ENCODE measurements at regions not wholly inside any gene's neighbourhood (a gene's known extent, or its start where the extent isn't known, plus 50 kb on each side); places are given as distances from the start of the nearest gene placed in this dataset.

- Histone ChIP-seq H3K4me3 (ENCODE audit: low read length) (no peak overlapping the region), H3K27me3 (ENCODE audit: control insufficient read depth in 2 of 2, insufficient read depth in 2 of 2, low read length in 2 of 2) (no peaks in the 10 kb centered on the region), H3K27ac (ENCODE audit: low read depth, low read length) (no peak overlapping the region), H3K36me3 (ENCODE audit: control insufficient read depth in 2 of 3, insufficient read depth in 3 of 3, low read length in 3 of 3) (no peaks in the 10 kb centered on the region), H3K9me3 (ENCODE audit: control insufficient read depth in 2 of 3, low read length in 3 of 3) (no peaks in the 10 kb centered on the region), H3K4me1 (ENCODE audit: control insufficient read depth in 2 of 2, insufficient read depth in 2 of 2, low read length in 2 of 2) (no peaks in the 10 kb centered on the region)
- Mint-ChIP-seq H3K4me1 (no peaks in the 10 kb centered on the region), H3K27ac (no peak overlapping the region), H3K27me3 (peaks cover 0 to 5% (median 0%) of the 10 kb centered on the region in 5 donors), H3K4me3 (no peak overlapping the region), H3K9me3 (peaks cover 0 to 38% (median 12%) of the 10 kb centered on the region in 11 donors), H3K36me3 (peaks cover 0 to 9% (median 0%) of the 10 kb centered on the region in 5 donors)
- intact Hi-C loops (cut with micrococcal nuclease), result no loop called here
- no peak for DNase-seq
- CTCF ChIA-PET, result no interaction called here
- ATAC-seq, result no peak
- POLR2A ChIA-PET, result no interaction called here
These were observed 244.1 kb upstream of the API5 start for GRCh38 chr11:43067681-43068080.

GRCh38 chr11:43071338-43071737 is 240.5 kb upstream of the API5 start:
- peaks cover 0 to 5% (median 0%) of the 10 kb centered on the region in 5 donors for H3K27me3 Mint-ChIP-seq
- CTCF ChIA-PET, result no interaction called here
- intact Hi-C loops (cut with micrococcal nuclease), result no loop called here

GRCh38 chr11:43072096-43072495 is 239.7 kb upstream of the API5 start:
- H3K36me3 ChIP-seq (ENCODE audit: control insufficient read depth in 2 of 3, insufficient read depth in 3 of 3, low read length in 3 of 3), result no peaks in the 10 kb centered on the region
- H3K9me3 Mint-ChIP-seq, result peaks cover 0 to 42% (median 14%) of the 10 kb centered on the region in 11 donors
- no peak overlapping the region for H3K4me3 Mint-ChIP-seq
- H3K4me1 ChIP-seq (ENCODE audit: control insufficient read depth in 2 of 2, insufficient read depth in 2 of 2, low read length in 2 of 2), result no peaks in the 10 kb centered on the region
- H3K4me3 ChIP-seq (ENCODE audit: low read length), result no peak overlapping the region
- H3K27ac Mint-ChIP-seq, result no peak overlapping the region
- ATAC-seq (no peak), DNase-seq (no peak)
- intact Hi-C loops (cut with micrococcal nuclease), result no loop called here
- peaks cover 0 to 9% (median 0%) of the 10 kb centered on the region in 5 donors for H3K36me3 Mint-ChIP-seq
- CTCF ChIA-PET, result no interaction called here
- H3K9me3 ChIP-seq (ENCODE audit: control insufficient read depth in 2 of 3, low read length in 3 of 3), result no peaks in the 10 kb centered on the region
- H3K27me3 Mint-ChIP-seq, result peaks cover 0 to 5% (median 0%) of the 10 kb centered on the region in 5 donors
- H3K4me1 Mint-ChIP-seq, result no peaks in the 10 kb centered on the region
- H3K27ac ChIP-seq (ENCODE audit: low read depth, low read length), result no peak overlapping the region
- POLR2A ChIA-PET, result no interaction called here
- no peaks in the 10 kb centered on the region for H3K27me3 ChIP-seq (ENCODE audit: control insufficient read depth in 2 of 2, insufficient read depth in 2 of 2, low read length in 2 of 2)

More at GRCh38 chr11:43071338-43071737, 240.5 kb upstream of the API5 start:
- no peaks in the 10 kb centered on the region for H3K4me1 ChIP-seq (ENCODE audit: control insufficient read depth in 2 of 2, insufficient read depth in 2 of 2, low read length in 2 of 2)
- Mint-ChIP-seq H3K4me1 (no peaks in the 10 kb centered on the region), H3K4me3 (no peak overlapping the region), H3K9me3 (peaks cover 0 to 43% (median 14%) of the 10 kb centered on the region in 11 donors), H3K36me3 (peaks cover 0 to 9% (median 0%) of the 10 kb centered on the region in 5 donors), H3K27ac (no peak overlapping the region)
- H3K27ac ChIP-seq (ENCODE audit: low read depth, low read length), result no peak overlapping the region
- H3K9me3 ChIP-seq (ENCODE audit: control insufficient read depth in 2 of 3, low read length in 3 of 3), result no peaks in the 10 kb centered on the region
- H3K36me3 ChIP-seq (ENCODE audit: control insufficient read depth in 2 of 3, insufficient read depth in 3 of 3, low read length in 3 of 3), result no peaks in the 10 kb centered on the region
- no peaks in the 10 kb centered on the region for H3K27me3 ChIP-seq (ENCODE audit: control insufficient read depth in 2 of 2, insufficient read depth in 2 of 2, low read length in 2 of 2)
- no peak overlapping the region for H3K4me3 ChIP-seq (ENCODE audit: low read length)
- DNase-seq, result no peak
- ATAC-seq, result no peak
- POLR2A ChIA-PET, result no interaction called here

GRCh38 chr11:43072911-43073310 is 238.9 kb upstream of the API5 start:
- intact Hi-C loops (cut with micrococcal nuclease), result no loop called here
- ChIA-PET CTCF (no interaction called here), POLR2A (no interaction called here)
- peaks cover 0 to 5% (median 0%) of the 10 kb centered on the region in 5 donors for H3K27me3 Mint-ChIP-seq
- peaks cover 0 to 42% (median 11%) of the 10 kb centered on the region in 11 donors for H3K9me3 Mint-ChIP-seq
- Histone ChIP-seq H3K27ac (ENCODE audit: low read depth, low read length) (no peak overlapping the region), H3K9me3 (ENCODE audit: control insufficient read depth in 2 of 3, low read length in 3 of 3) (no peaks in the 10 kb centered on the region), H3K27me3 (ENCODE audit: control insufficient read depth in 2 of 2, insufficient read depth in 2 of 2, low read length in 2 of 2) (no peaks in the 10 kb centered on the region), H3K4me1 (ENCODE audit: control insufficient read depth in 2 of 2, insufficient read depth in 2 of 2, low read length in 2 of 2) (no peaks in the 10 kb centered on the region), H3K36me3 (ENCODE audit: control insufficient read depth in 2 of 3, insufficient read depth in 3 of 3, low read length in 3 of 3) (no peaks in the 10 kb centered on the region), H3K4me3 (ENCODE audit: low read length) (no peak overlapping the region)
- no peak overlapping the region for H3K4me3 Mint-ChIP-seq
- ATAC-seq, result no peak
- peaks cover 0 to 9% (median 0%) of the 10 kb centered on the region in 5 donors for H3K36me3 Mint-ChIP-seq
- DNase-seq, result no peak
- no peak overlapping the region for H3K27ac Mint-ChIP-seq
- no peaks in the 10 kb centered on the region for H3K4me1 Mint-ChIP-seq

- H3K36me3 ChIP-seq (ENCODE audit: control insufficient read depth in 2 of 3, insufficient read depth in 3 of 3, low read length in 3 of 3), result no peaks in the 10 kb centered on the region
- peaks cover 0 to 5% (median 0%) of the 10 kb centered on the region in 5 donors for H3K27me3 Mint-ChIP-seq
- intact Hi-C loops (cut with micrococcal nuclease), result no loop called here
- no peaks in the 10 kb centered on the region for H3K4me1 Mint-ChIP-seq
- H3K9me3 Mint-ChIP-seq, result peaks cover 0 to 42% (median 7%) of the 10 kb centered on the region in 11 donors
- no peak overlapping the region for H3K4me3 Mint-ChIP-seq
- H3K9me3 ChIP-seq (ENCODE audit: control insufficient read depth in 2 of 3, low read length in 3 of 3), result no peaks in the 10 kb centered on the region
- ChIA-PET CTCF (no interaction called here), POLR2A (no interaction called here)
- DNase-seq, result no peak
- no peaks in the 10 kb centered on the region for H3K4me1 ChIP-seq (ENCODE audit: control insufficient read depth in 2 of 2, insufficient read depth in 2 of 2, low read length in 2 of 2)
- no peak for ATAC-seq
- no peaks in the 10 kb centered on the region for H3K27me3 ChIP-seq (ENCODE audit: control insufficient read depth in 2 of 2, insufficient read depth in 2 of 2, low read length in 2 of 2)
- no peak overlapping the region for H3K4me3 ChIP-seq (ENCODE audit: low read length)
- no peak overlapping the region for H3K27ac ChIP-seq (ENCODE audit: low read depth, low read length)
- H3K27ac Mint-ChIP-seq, result no peak overlapping the region
- peaks cover 0 to 9% (median 0%) of the 10 kb centered on the region in 5 donors for H3K36me3 Mint-ChIP-seq
These were observed 237.0 kb upstream of the API5 start for GRCh38 chr11:43074810-43075209.

- no peak overlapping the region for H3K27ac ChIP-seq (ENCODE audit: low read depth, low read length)
- Mint-ChIP-seq H3K27ac (no peak overlapping the region), H3K36me3 (no peaks in the 10 kb centered on the region), H3K27me3 (no peaks in the 10 kb centered on the region), H3K9me3 (peaks cover 1 to 18% (median 4%) of the 10 kb centered on the region in 11 donors), H3K4me3 (no peak overlapping the region), H3K4me1 (no peaks in the 10 kb centered on the region)
- POLR2A ChIA-PET, result no interaction called here
- ATAC-seq, result no peak
- H3K4me3 ChIP-seq (ENCODE audit: low read length), result no peak overlapping the region
- no peaks in the 10 kb centered on the region for H3K36me3 ChIP-seq (ENCODE audit: control insufficient read depth in 2 of 3, insufficient read depth in 3 of 3, low read length in 3 of 3)
- no peaks in the 10 kb centered on the region for H3K4me1 ChIP-seq (ENCODE audit: control insufficient read depth in 2 of 2, insufficient read depth in 2 of 2, low read length in 2 of 2)
- H3K27me3 ChIP-seq (ENCODE audit: control insufficient read depth in 2 of 2, insufficient read depth in 2 of 2, low read length in 2 of 2), result no peaks in the 10 kb centered on the region
- intact Hi-C loops (cut with micrococcal nuclease), result no loop called here
- no peaks in the 10 kb centered on the region for H3K9me3 ChIP-seq (ENCODE audit: control insufficient read depth in 2 of 3, low read length in 3 of 3)
- no peak for DNase-seq
- CTCF ChIA-PET, result no interaction called here
These were observed 210.7 kb upstream of the API5 start for GRCh38 chr11:43101113-43101512.

- H3K9me3 Mint-ChIP-seq, result peaks cover 0 to 7% (median 0%) of the 10 kb centered on the region in 11 donors
- Histone ChIP-seq H3K36me3 (ENCODE audit: control insufficient read depth in 2 of 3, insufficient read depth in 3 of 3, low read length in 3 of 3) (no peaks in the 10 kb centered on the region), H3K27me3 (ENCODE audit: control insufficient read depth in 2 of 2, insufficient read depth in 2 of 2, low read length in 2 of 2) (no peaks in the 10 kb centered on the region), H3K4me3 (ENCODE audit: low read length) (no peak overlapping the region), H3K9me3 (ENCODE audit: control insufficient read depth in 2 of 3, low read length in 3 of 3) (no peaks in the 10 kb centered on the region), H3K27ac (ENCODE audit: low read depth, low read length) (no peak overlapping the region), H3K4me1 (ENCODE audit: control insufficient read depth in 2 of 2, insufficient read depth in 2 of 2, low read length in 2 of 2) (no peaks in the 10 kb centered on the region)
- ATAC-seq (no peak), DNase-seq (no peak)
- peaks cover 0 to 1% (median 0%) of the 10 kb centered on the region in 7 donors for H3K4me1 Mint-ChIP-seq
- no peak overlapping the region for H3K4me3 Mint-ChIP-seq
- no peaks in the 10 kb centered on the region for H3K36me3 Mint-ChIP-seq
- H3K27ac Mint-ChIP-seq, result no peak overlapping the region
- intact Hi-C loops (cut with micrococcal nuclease), result no loop called here
- CTCF ChIA-PET, result no interaction called here
- peaks cover 0 to 6% (median 0%) of the 10 kb centered on the region in 5 donors for H3K27me3 Mint-ChIP-seq
- POLR2A ChIA-PET, result no interaction called here
These were observed 195.7 kb upstream of the API5 start for GRCh38 chr11:43116071-43116470.

Measured in naive thymus-derived CD4-positive, alpha-beta T cell (primary cell).